ENCODE measurements at regions not wholly inside any gene's neighbourhood (a gene's known extent, or its start where the extent isn't known, plus 50 kb on each side); places are given as distances from the start of the nearest gene placed in this dataset.

GRCh38 chr5:97676608-97677007, 493.6 kb upstream of the RIOK2 start:
- Mint-ChIP-seq H3K4me3 (ENCODE audit: unreplicated experiment) (no peak overlapping the region), H3K36me3 (ENCODE audit: low read depth, unreplicated experiment) (no peaks in the 10 kb centered on the region), H3K4me1 (ENCODE audit: low read depth, unreplicated experiment) (no peaks in the 10 kb centered on the region), H3K27me3 (ENCODE audit: low read depth, unreplicated experiment) (no peaks in the 10 kb centered on the region), H3K27ac (ENCODE audit: unreplicated experiment) (no peak overlapping the region), H3K9me3 (ENCODE audit: unreplicated experiment) (no peaks in the 10 kb centered on the region)
- no peak overlapping the region for H2AFZ ChIP-seq (ENCODE audit: low read depth, low read length)
- H3K9me3 ChIP-seq (ENCODE audit: insufficient read depth, low read depth, low read length): no peaks in the 10 kb centered on the region
- no peak overlapping the region for H3K4me3 ChIP-seq (ENCODE audit: insufficient read depth, low read depth, low read length)
- H3K79me2 ChIP-seq (ENCODE audit: insufficient read depth, low read length): no peaks in the 10 kb centered on the region
- DNase-seq (ENCODE audit: low read depth): no peak
- H3K27me3 ChIP-seq (ENCODE audit: insufficient read depth, low read length): no peaks in the 10 kb centered on the region
- no peak overlapping the region for H3K4me2 ChIP-seq (ENCODE audit: low read length)
- TF ChIP-seq EZH2 (IDR thresholded peaks at IDR 0.05; ENCODE audit: insufficient read depth, low read length): no peak
- no peak for TF ChIP-seq CTCF (IDR thresholded peaks at IDR 0.05; ENCODE audit: insufficient read depth, low read depth, low read length)
- H3K36me3 ChIP-seq (ENCODE audit: insufficient read depth, low read length): no peaks in the 10 kb centered on the region
- H3K27ac ChIP-seq (ENCODE audit: low read depth, low read length): no peak overlapping the region
- H3K9ac ChIP-seq (ENCODE audit: low read length): no peak overlapping the region
- no peaks in the 10 kb centered on the region for H3K4me1 ChIP-seq (ENCODE audit: insufficient read depth, low read length)
- no peaks in the 10 kb centered on the region for H4K20me1 ChIP-seq (ENCODE audit: insufficient read depth, low read length)
- FAIRE-seq: no peak

- H3K4me3 ChIP-seq (ENCODE audit: insufficient read depth, low read depth, low read length): no peak overlapping the region
- Mint-ChIP-seq H3K4me3 (ENCODE audit: unreplicated experiment) (no peak overlapping the region), H3K27me3 (ENCODE audit: low read depth, unreplicated experiment) (no peaks in the 10 kb centered on the region), H3K9me3 (ENCODE audit: unreplicated experiment) (no peaks in the 10 kb centered on the region), H3K27ac (ENCODE audit: unreplicated experiment) (no peak overlapping the region), H3K4me1 (ENCODE audit: low read depth, unreplicated experiment) (no peaks in the 10 kb centered on the region), H3K36me3 (ENCODE audit: low read depth, unreplicated experiment) (no peaks in the 10 kb centered on the region)
- H2AFZ ChIP-seq (ENCODE audit: low read depth, low read length): no peak overlapping the region
- no peaks in the 10 kb centered on the region for H3K36me3 ChIP-seq (ENCODE audit: insufficient read depth, low read length)
- DNase-seq (ENCODE audit: low read depth) (no peak), FAIRE-seq (no peak)
- TF ChIP-seq CTCF (IDR thresholded peaks at IDR 0.05; ENCODE audit: insufficient read depth, low read depth, low read length) (no peak), EZH2 (IDR thresholded peaks at IDR 0.05; ENCODE audit: insufficient read depth, low read length) (no peak)
- no peaks in the 10 kb centered on the region for H3K4me1 ChIP-seq (ENCODE audit: insufficient read depth, low read length)
- no peak overlapping the region for H3K27ac ChIP-seq (ENCODE audit: low read depth, low read length)
- H4K20me1 ChIP-seq (ENCODE audit: insufficient read depth, low read length): no peaks in the 10 kb centered on the region
- H3K27me3 ChIP-seq (ENCODE audit: insufficient read depth, low read length): no peaks in the 10 kb centered on the region
- no peak overlapping the region for H3K9ac ChIP-seq (ENCODE audit: low read length)
- no peaks in the 10 kb centered on the region for H3K79me2 ChIP-seq (ENCODE audit: insufficient read depth, low read length)
- H3K4me2 ChIP-seq (ENCODE audit: low read length): no peak overlapping the region
- H3K9me3 ChIP-seq (ENCODE audit: insufficient read depth, low read depth, low read length): no peaks in the 10 kb centered on the region
Measured at GRCh38 chr5:97694091-97694490, 511.0 kb upstream of the RIOK2 start.

GRCh38 chr5:97714424-97714823, 531.4 kb upstream of the RIOK2 start:
- Histone ChIP-seq H3K9me3 (ENCODE audit: insufficient read depth, low read depth, low read length) (no peaks in the 10 kb centered on the region), H3K36me3 (ENCODE audit: insufficient read depth, low read length) (no peaks in the 10 kb centered on the region), H3K27me3 (ENCODE audit: insufficient read depth, low read length) (no peaks in the 10 kb centered on the region), H2AFZ (ENCODE audit: low read depth, low read length) (no peak overlapping the region), H4K20me1 (ENCODE audit: insufficient read depth, low read length) (no peaks in the 10 kb centered on the region), H3K27ac (ENCODE audit: low read depth, low read length) (no peak overlapping the region), H3K79me2 (ENCODE audit: insufficient read depth, low read length) (no peaks in the 10 kb centered on the region), H3K4me3 (ENCODE audit: insufficient read depth, low read depth, low read length) (no peak overlapping the region), H3K4me2 (ENCODE audit: low read length) (no peak overlapping the region), H3K4me1 (ENCODE audit: insufficient read depth, low read length) (no peaks in the 10 kb centered on the region), H3K9ac (ENCODE audit: low read length) (no peak overlapping the region)
- H3K36me3 Mint-ChIP-seq (ENCODE audit: low read depth, unreplicated experiment): no peaks in the 10 kb centered on the region
- no peaks in the 10 kb centered on the region for H3K27me3 Mint-ChIP-seq (ENCODE audit: low read depth, unreplicated experiment)
- FAIRE-seq (no peak), DNase-seq (ENCODE audit: low read depth) (no peak)
- H3K9me3 Mint-ChIP-seq (ENCODE audit: unreplicated experiment): no peaks in the 10 kb centered on the region
- H3K4me3 Mint-ChIP-seq (ENCODE audit: unreplicated experiment): no peak overlapping the region
- no peak for TF ChIP-seq EZH2 (IDR thresholded peaks at IDR 0.05; ENCODE audit: insufficient read depth, low read length)
- TF ChIP-seq CTCF (IDR thresholded peaks at IDR 0.05; ENCODE audit: insufficient read depth, low read depth, low read length): no peak
- no peaks in the 10 kb centered on the region for H3K4me1 Mint-ChIP-seq (ENCODE audit: low read depth, unreplicated experiment)
- no peak overlapping the region for H3K27ac Mint-ChIP-seq (ENCODE audit: unreplicated experiment)
